ENCODE measurements at regions not wholly inside any gene's neighbourhood (a gene's known extent, or its start where the extent isn't known, plus 50 kb on each side); places are given as distances from the start of the nearest gene placed in this dataset.
A peak's percentile ranks its signal among the peaks of the same experiment; 100 is the strongest.
"Not testable (repeated sequence)": the region's sequence is repeated elsewhere in the genome, so short reads cannot be mapped to it uniquely, and the experiment has no call there.

GRCh38 chr22:21150863-21151262, 105.1 kb downstream of the LRRC74B start:
- DNase-seq; intact Hi-C loops (cut with DNase I); ATAC-seq: not testable (repeated sequence)

DNA sequence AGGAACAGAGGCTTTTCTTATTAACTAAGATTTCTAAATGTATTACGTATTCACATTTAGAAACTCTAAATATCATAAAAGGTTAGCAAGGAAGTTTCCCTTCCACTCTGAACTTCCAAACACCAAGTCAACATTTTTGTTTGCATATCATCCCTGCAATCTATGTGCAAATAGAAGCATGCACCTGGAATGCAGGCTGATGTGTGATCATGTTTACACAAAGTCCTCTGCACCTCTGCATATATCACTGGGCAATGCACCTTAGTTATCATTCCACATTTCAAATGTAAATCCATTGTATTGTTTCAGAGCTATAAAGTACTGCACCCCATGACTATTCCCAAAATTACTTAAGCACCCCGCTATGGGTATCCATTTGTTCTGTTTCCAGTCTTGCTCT, 142.1 kb downstream of the LRRC74B start:
- intact Hi-C loops (cut with DNase I); DNase-seq; ATAC-seq: not testable (repeated sequence)

DNA sequence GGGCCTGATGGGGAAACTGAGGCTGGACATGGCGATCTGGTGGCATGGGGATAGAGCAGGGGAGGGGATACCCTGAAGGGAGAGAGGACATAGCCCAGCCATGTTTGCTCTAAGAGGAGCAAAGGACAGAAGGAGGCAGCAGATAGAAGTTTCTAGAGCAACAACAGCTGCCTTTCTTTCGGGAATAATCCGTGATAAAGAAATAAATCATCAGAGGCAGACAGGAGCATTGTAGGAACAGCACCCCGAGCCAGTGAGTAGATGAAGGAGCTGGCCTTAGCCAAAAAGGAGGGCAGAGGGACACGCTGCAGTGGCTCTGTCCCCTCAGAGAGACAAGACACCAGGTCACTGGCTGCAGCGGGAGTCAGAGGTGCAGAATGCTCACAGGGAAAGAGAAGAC, 166.3 kb downstream of the LRRC74B start:
- ATAC-seq; DNase-seq; intact Hi-C loops (cut with DNase I): not testable (repeated sequence)

DNA sequence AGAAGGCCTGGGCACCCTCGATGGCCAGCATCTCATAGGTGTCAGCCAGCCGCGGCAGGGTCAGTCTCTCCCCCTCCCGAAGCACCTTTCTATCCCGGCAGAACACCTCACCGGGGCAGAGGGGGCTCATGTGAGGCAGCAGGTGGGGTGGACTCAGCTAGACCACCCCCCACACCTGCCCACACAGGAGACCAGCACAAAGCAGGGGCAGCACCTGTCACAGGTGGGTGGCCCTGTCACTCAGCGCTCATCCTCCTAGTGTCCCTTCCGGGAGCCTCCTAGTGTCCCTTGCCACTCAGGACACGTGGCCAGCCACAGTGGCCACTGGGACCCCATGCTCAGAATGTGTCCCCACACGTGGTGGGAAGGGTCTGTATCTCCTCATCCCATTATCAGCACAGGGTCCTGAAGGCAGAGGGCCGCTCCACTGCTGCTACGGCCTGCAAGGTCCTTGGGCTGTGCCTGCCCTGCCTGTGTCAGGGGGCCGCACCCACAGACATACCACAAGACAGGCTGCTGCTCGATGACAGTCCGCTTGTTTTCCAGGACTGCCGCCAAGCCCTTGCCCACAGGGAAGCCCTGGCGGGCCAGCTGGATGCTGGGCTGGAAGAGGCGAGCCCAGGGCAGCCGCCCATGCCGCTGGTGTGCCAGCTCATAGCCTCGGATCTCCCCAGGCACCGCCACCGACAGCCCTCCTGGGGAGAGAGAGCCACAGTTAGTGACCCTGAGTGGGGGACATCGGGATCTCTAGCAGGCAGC, 167.4 kb upstream of the RIMBP3B start:
- ATAC-seq; DNase-seq; intact Hi-C loops (cut with DNase I): not testable (repeated sequence)

DNA sequence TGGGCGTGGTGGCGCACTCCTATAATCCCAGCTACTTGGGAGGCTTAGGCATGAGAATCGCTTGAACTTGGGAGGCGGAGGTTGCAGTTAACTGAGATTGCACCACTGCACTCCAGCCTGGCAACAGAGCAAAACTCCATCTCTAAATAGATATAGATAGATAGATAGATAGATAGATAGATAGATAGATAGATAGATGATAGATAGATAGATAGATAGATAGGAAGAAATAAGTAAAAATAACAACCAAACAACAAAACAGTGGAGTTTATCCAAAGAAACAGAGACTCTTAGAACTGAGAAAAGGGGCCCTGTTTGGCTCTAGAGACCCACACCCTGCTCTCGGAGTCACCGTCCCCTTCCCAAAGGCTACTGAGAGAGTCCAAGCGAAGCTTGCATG, 158.7 kb upstream of the RIMBP3B start:
- ATAC-seq; DNase-seq; intact Hi-C loops (cut with DNase I): not testable (repeated sequence)

DNA sequence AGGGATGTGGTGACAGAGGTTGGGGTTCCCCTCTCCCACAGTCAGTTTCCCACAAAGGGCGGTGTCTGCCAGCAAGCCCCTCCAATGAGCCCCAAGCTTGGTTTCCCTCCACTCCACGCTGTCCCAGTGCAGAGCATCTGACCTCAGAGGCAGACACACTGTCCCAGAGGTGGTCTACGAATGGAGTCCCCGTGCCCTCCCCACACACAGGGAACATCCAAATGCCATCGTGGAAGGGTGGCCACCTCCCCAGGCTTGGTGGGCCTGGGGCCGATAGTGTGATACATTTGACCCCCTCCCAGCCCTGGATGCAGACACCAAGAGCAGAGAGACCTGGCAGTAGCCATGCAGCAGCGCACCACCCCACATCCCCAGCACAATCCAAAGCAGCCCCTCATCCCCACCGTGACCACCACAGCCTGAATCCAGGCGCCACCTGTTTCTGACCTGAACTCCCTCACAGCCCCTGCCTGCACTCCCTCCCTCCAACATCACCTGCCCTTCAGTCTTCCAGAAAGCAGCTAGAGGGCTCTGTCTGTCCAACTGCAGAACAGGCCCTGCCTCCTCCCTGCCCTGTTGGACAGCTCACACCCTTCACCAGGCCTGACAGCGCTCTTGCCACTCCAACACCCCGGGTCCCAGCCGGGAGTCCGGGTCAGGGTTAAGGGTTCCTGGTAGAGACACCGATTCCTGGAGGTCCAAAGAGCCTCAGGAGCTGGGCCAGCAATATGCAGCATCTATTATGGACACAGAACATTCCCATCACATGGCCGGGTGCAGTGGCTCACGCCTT, 156.5 kb upstream of the RIMBP3B start:
- DNase-seq; ATAC-seq; intact Hi-C loops (cut with DNase I): not testable (repeated sequence)

DNA sequence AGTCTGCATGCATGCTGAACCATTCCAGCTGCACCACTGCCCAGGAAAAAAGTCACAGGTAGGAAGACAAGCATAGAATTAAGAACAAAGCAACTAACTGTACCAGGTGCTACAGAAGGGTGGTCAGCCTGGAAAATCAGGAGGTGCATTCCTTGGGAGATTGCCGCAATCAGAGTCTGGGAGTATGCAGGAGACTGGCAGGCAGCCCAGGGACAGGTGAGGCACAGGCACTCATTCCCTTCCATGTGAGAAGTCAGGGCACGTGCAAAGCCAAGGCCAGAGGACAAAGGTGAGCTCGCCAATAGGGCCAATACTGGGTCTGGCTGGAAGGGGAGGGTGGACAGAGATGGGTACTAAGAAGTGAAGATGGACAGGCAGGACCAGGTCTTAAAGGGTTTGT, 132.1 kb upstream of the RIMBP3B start:
- ATAC-seq; intact Hi-C loops (cut with DNase I); DNase-seq: not testable (repeated sequence)

DNA sequence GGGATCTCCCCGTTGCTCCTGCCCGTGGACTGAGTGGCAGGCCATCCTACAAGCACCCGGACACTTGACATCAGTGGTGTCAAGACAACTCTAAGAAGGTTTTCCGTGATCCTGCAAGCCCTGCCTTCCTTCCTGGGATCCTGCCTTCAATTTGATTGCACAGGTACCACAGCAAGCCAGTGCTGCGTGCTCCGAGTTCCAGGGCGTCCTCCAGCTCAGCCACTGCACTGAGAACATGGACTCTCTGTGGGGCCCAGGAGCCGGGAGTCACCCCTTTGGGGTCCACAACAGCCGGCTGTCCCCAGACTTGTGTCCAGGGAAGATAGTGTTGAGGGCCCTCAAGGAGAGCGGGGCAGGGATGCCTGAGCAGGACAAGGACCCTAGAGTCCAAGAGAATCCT, 100.9 kb upstream of the RIMBP3B start:
- intact Hi-C loops (cut with DNase I); ATAC-seq: not testable (repeated sequence)
- peak; percentile 13 for DNase-seq

GRCh38 chr22:21293702-21294101, 89.8 kb upstream of the RIMBP3B start:
- ATAC-seq; intact Hi-C loops (cut with DNase I); DNase-seq: not testable (repeated sequence)

DNA sequence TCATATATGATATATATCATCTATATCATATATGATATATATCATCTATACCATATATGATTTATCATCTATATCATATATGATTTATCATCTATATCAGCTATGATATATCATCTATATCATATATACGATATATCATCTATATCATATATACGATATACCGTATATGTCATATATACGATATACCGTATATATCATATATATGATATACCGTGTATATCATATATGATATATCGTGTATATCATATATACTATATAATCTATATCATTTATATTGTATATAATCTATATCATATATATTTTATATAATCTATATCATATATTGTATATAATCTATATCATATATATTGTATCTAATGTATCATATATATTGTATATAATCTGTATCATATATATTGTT, 55.9 kb upstream of the RIMBP3B start:
- ATAC-seq; DNase-seq; intact Hi-C loops (cut with DNase I): not testable (repeated sequence)
